GM19452 (cell line): ENCODE measurements at regions not wholly inside any gene's neighbourhood (a gene's known extent, or its start where the extent isn't known, plus 50 kb on each side); places are given as distances from the start of the nearest gene placed in this dataset.

Source experiments
- ATAC-seq: cut with Tn5 transposase; IDR thresholded peaks from one replicate; pipeline ENCODE4 v1.9.1; 2021; ENCODE audit not compliant: unreplicated experiment

DNA sequence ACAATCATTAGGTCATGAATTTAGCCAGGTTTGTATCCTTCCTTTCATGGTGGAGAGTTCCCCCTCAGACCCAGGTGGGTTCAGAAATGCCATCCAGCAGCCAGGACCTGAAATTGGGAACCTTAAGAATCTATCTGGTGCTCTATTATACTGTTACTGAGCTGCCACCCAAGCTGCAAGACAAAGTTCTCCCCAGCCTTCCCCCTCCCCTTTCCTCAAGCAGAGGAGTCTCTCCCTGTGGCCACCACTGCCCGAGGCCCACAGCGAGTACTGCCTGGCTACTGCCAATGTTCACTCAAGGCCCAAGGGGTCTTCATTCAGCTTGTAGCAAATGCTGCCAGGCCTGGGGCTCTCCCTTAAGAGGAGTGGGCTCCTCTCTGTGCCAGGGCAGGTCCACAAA is 133.8 kb downstream of the TMEM38B start:
- no peak for ATAC-seq

DNA sequence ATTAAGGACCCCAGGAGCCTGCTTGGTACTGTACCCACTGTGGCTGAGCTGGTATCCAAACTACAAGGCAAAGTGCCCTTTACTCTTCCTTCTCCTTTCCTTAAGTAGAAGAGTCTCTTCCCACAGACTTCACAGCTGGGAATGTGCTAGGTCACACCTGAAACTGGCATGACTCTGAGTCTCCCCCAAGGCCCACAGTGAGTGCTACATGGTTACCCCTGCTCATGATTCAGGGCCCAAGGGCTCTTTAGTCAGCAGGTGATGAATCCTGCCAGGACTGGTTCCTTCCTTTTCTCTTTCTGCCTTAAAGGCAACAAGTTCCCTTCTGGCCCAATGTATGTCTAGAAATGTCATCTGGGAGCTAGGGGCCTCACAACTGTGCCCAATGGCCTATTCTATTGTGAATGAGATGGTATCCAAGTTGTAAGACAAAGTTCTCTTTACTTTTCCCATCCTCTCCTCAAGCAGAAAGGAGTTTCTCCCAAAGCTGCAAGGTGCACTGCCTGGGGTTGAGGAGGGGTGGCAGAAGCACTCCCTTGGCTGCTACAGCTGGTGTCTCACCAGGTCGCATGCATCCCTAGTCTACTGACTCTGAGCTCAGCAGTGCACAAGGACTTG is 134.4 kb downstream of the TMEM38B start:
- no peak for ATAC-seq

- ATAC-seq = no peak
These were observed 136.1 kb downstream of the TMEM38B start for GRCh38 chr9:105830461-105830860.

DNA sequence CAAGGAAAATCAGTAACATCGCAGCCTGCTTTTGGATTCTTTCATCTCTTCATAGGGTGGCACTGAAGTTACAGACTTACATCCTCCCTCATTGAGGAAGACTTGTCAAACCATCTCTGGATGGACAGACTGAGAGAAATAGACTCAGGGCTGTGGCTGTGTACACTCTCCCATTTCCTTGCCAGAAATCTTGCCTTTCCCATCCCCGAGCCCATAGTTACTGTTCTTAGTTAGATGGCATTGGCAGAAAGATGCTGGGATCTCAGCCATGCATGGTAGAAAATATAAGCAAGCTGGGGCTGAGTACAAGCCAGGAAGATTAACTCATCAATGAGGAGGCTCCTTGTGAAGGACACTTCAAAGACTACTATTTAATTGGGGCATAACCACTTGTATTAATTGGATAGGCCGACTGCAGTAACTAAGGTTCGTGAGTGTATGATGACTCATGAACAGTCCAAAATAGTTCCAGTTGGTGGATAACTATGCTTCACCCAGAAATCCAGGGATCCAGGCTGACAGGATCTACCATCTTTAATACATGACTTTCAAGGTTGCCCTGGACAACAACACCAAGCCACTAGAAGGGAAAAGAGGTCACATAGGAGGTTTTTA is 137.9 kb downstream of the TMEM38B start:
- no peak for ATAC-seq

GRCh38 chr9:105833271-105833975 is 139.1 kb downstream of the TMEM38B start:
- no peak for ATAC-seq

- ATAC-seq = no peak
These were observed 140.1 kb downstream of the TMEM38B start for GRCh38 chr9:105834404-105834803.

DNA sequence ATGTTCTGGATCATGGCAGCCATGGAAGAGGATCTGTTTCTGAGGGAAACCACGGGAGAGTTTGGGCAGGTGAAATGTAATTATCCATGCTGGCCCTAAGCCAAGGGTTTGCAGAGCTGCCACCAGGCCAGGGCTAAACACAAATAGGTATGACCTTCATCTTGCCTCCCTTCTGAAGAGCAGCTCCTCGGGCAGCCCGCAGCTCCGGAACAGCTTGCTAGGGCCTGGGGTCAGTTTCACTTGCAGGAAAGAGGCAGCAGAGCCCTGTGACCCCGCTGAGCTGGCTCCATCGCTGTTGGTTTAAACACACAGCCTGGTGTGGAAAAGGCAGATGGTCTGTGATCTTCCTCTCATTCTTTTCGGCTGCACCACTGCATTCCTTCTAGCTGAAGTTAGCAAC is 141.4 kb downstream of the TMEM38B start:
- ATAC-seq = no peak

DNA sequence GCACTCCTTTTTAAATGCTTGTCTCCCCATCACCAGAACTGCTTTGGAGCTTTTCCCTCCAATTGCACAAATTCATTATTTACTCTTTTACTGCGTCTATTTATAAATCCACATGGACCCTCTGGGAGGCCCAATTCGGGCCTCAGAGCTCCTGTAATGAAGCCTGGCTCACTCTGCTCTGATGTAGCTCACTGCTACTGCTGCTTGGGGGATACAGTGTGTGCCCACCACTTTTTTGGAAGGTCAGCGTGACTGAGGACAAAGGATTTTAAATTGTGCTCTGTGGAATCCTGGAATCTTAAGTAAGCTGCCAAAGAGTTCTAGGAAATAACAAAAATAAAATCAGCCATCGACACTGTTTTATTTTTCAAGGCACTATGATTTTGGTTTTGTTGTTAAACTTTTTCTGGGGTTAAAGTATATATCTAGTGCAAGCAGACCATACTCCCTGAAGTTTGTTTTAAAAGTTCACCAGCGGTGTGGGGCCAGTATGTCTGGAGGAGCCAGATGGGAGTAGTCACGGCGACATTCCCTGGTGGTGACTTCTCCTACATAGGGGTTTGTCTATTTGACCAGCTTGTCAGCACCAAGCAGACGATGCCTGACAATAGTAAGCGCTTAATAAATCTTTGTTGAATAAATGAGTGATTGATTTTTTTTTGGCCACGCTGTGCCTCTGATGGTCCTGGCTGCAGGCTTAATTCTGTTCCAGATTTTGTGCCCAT is 142.8 kb downstream of the TMEM38B start:
- no peak for ATAC-seq

DNA sequence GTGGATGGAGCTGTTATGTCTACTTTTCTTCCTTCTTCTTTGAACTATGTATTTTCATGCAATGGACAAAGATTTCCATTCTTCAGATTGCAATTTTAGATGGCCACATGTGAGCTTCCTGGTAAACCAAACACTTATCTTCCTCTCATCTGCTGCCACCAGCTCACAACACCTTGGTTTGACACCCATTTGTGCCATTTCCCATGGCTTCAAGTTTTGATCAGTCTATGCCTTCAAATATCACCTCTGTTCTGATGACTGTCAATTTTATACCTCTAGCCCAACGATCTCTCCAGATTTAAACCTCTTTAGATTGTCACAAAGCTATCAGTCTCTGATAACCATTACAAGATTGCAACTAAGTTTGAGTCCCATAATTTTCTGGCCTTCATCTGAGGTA is 147.2 kb downstream of the TMEM38B start:
- no peak for ATAC-seq

DNA sequence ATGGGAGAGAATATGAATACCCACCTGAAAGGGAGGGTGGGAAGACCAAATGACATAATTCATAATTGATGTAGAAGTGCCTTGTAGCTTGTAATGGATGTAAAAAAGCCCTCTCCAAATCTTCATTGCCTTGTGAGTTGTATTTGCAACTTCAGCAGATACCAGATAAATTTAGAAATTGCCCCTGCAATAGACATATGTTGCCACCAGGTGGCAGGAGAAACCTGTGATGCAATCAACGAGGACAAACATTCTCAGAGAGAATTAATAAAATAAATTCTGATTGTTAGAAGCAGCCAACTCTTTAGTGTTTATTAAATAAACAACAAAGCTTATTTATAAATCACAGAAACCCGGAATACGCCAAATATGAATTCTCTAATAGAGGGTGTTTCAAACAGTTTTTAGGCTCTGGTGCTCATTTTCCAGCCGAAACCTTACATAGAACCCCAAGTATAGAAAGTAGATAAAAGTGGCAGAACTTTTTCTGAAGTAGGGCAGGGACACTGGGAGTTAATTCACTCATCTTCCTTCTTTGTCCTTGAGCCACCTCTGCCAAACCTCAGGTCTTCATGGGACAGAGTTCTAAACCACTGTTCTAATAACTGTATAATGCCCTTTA is 147.8 kb downstream of the TMEM38B start:
- ATAC-seq = no peak

DNA sequence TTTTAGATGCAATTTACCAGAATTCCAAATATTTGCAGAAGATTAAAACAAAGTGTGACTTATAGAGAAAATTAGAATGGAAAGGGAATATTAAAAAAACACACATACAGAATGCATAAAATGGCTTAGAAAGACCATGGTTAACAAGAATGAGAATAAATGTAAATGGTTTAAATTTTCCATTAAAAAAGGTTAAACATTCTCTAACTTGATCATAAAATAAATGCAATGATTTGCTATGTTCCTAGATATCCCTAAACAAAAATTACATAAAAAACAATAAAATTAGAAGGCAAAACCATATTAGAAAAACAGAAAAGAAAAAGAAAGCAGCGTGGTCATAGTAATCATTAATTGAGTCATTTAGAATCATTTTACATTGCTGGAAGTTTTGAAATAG is 152.5 kb downstream of the TMEM38B start:
- ATAC-seq = no peak

DNA sequence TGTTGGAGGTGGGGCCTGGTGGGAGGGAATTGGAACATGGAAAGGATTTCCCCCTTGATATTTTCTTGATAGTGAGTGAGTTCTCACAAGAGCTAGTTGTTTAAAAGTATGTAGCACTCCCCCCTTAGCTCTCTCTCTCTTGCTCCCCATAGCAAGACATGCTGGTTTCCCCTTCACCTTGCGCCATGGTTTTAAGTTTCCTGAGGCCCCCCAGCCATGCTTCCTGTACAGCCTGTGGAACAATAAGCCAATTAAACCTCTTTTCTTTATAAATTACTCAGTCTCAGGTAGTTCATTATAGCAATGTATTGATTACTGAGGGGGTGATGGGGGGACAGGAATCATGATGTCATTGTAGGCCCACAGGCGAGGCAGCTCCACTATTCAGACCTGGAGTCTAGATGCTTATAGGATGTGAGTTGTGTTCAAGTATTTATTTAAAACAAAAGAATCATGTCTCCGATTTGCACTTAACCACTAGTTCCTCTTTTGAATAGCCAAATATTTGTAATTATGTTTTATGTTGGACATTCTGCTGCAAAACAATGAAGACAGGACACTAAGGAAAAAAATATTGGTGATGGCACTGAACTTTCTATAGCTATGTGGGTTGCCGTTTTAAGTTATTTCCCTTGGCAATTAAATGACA is 156.6 kb downstream of the TMEM38B start:
- ATAC-seq = no peak

DNA sequence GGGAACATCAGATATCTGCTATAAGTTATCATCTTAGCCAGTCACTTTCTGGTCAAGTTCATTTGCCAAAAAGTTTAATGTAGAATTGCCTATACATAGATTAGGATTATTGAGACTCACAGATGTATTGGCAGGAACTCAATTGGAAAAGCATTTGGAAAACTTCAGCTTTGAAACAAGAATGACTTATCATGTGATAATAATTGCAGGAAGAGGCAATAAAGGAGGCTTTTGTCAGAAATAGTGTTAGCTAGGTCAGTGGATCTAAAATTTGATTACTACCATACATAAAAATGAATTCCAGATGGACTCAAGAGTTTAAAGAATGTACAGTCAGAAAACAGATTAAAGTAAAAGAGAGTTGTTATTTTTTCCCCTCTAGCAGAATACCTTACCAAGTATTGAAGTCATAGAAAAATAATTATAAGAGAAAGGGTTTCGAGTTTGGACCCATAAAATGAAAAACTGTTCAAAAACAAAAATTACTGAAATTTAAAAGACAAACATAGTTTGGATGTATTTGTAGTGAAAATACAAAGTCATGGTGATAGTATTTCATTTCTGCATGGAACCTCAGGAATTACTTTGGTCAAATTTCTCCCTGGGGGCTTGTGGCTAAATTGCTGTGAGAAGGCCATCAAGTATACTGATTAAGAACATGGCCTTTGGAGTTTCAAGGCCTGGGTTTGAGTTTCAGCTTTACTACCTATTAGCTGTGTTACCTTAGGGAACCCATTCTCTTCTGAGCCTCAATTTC is 159.9 kb downstream of the TMEM38B start:
- ATAC-seq = no peak

- ATAC-seq = no peak
These were observed 160.7 kb downstream of the TMEM38B start for GRCh38 chr9:105854783-105855724.

- no peak for ATAC-seq
These were observed 161.6 kb downstream of the TMEM38B start for GRCh38 chr9:105855987-105856386.

DNA sequence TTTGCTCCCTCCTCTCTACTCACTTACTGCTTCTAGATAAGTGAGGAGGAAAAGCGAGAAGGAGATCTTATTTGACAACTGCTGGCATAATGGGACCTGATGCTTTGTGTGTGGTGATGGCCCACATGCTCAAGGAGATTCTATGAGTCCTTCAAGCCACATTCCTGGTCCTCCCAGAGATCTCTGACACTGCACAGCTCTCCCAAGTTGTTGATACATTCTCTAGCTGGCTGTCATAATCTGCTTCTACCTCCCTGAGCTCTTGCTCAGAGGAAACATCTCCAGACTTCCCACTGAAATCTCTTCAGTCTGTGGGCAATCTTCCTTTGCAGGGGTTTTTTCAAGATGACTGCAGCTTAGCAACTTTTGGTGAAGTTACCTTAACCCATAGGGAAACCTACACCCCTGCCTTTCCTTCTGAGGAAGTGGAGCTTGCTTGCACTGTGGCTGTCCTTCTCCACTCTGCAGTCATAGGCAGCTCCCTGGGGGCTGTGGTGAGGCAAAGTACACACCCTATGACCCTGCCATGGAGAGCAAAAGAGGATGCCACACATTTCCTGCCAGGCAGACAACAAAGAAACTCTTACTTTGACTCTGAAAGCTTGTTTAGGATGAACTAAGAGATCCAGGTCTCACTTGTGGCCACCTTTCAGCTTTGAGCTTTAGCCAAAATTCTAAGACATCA is 163.8 kb downstream of the TMEM38B start:
- no peak for ATAC-seq

DNA sequence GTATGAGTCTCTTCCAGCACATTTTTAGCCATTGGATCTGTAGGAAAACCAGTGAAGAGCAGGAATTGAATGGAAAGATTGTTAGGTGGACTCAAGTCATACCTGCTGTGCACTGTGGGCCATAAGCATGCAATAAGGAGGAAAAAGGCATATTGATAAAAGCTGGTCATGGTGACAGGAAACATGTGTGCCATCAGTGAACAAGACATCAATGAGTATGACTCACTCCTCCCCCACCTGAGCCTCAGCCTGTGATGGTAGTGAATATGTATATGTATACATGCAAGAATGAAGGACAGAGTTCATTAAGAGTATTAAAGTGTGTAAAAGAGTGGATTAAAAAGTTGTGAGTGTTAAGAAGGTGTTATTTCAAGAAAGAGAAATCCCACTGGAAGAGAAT is 164.5 kb downstream of the TMEM38B start:
- no peak for ATAC-seq

DNA sequence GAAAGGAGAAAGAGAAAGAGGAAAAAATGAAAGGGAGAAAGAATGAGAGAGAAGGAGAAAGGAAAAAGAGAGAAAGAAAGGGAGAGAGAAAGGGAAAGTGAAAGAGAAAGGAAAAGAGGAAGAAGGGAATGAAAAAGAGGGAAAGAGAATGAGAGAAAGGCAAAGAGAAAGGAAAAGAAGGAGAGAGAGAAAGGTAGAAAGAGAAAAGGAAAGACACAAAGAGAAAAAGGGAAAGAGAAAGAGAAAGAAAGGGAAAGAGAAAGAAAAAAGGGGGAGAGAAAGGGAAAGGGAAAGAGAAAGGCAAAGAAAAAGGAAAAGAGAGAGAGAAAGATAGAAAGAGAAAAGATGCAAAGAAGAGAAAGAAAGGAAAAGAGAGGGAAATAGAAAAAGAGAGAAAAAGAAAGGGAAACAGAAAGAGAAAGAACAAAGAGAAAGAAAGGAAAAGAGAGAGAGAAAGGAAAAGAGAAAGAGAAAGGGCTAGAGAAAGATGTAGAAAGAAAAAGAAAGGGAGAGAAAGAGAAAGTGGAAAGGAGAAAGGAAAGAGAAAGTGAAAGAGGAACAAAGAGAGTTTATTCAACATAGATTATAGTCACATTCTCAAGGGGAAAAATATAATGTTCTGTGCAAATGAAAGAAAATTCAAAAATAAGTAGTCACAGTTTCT is 165.2 kb downstream of the TMEM38B start:
- ATAC-seq = no peak
